AML-193 (cell line): ENCODE measurements at regions not wholly inside any gene's neighbourhood (a gene's known extent, or its start where the extent isn't known, plus 50 kb on each side); places are given as distances from the start of the nearest gene placed in this dataset.

Source experiments
- DNase-seq, 2 experiments: peaks; one replicate each; lab custom pipeline; 2025; lab: John Stamatoyannopoulos, UW

GRCh38 chr11:128407962-128408361, 179.4 kb downstream of the ETS1 start:
- DNase-seq: no peak

GRCh38 chr11:128405714-128406662, 181.4 kb downstream of the ETS1 start:
- DNase-seq: no peak

GRCh38 chr11:128405112-128405511, 182.2 kb downstream of the ETS1 start:
- DNase-seq: no peak

- DNase-seq: no peak
These were observed 182.9 kb downstream of the ETS1 start for GRCh38 chr11:128404437-128404836.

GRCh38 chr11:128400382-128401203, 186.8 kb downstream of the ETS1 start:
- no peak for DNase-seq

GRCh38 chr11:128399251-128400121, 187.9 kb downstream of the ETS1 start:
- DNase-seq: no peak

GRCh38 chr11:128398517-128399250, 188.7 kb downstream of the ETS1 start:
- no peak for DNase-seq

- no peak for DNase-seq
These were observed 190.0 kb downstream of the ETS1 start for GRCh38 chr11:128397362-128397761.

GRCh38 chr11:128394431-128395089, 192.8 kb downstream of the ETS1 start:
- DNase-seq: no peak

- no peak for DNase-seq
These were observed 195.1 kb downstream of the ETS1 start for GRCh38 chr11:128392259-128392658.

- no peak for DNase-seq
These were observed 195.5 kb downstream of the ETS1 start for GRCh38 chr11:128391811-128392210.

GRCh38 chr11:128390246-128390645, 197.1 kb downstream of the ETS1 start:
- DNase-seq: no peak

GRCh38 chr11:128389461-128389976, 197.8 kb downstream of the ETS1 start:
- DNase-seq: no peak

- no peak for DNase-seq
These were observed 199.0 kb downstream of the ETS1 start for GRCh38 chr11:128388206-128388815.

GRCh38 chr11:128379587-128380580, 207.5 kb downstream of the ETS1 start:
- DNase-seq: no peak

- no peak for DNase-seq
These were observed 211.4 kb downstream of the ETS1 start for GRCh38 chr11:128375961-128376360.

GRCh38 chr11:128374026-128374425, 213.3 kb downstream of the ETS1 start:
- DNase-seq: no peak

- no peak for DNase-seq
These were observed 214.4 kb downstream of the ETS1 start for GRCh38 chr11:128372977-128373376.

- DNase-seq: no peak
These were observed 219.8 kb downstream of the ETS1 start for GRCh38 chr11:128367573-128367972.
